NT2/D1 (cell line): ENCODE measurements at regions not wholly inside any gene's neighbourhood (a gene's known extent, or its start where the extent isn't known, plus 50 kb on each side); places are given as distances from the start of the nearest gene placed in this dataset.

ENCODE experiments used
- SUZ12 ChIP-seq: IDR thresholded peaks from 2 replicates; pipeline ENCODE4 v1.6.1; 2011; ENCODE audit not compliant: insufficient read length, insufficient read depth; ENCODE audit errors: extremely low read depth
- YY1 ChIP-seq: IDR thresholded peaks from 2 replicates; pipeline ENCODE4 v1.6.1; 2011; ENCODE audit not compliant: insufficient read length, insufficient read depth

- TF ChIP-seq YY1: no peak
- TF ChIP-seq SUZ12: no peak
These were observed 521.6 kb upstream of the ZNF337 start for GRCh38 chr20:26218301-26218700.
